ENCODE measurements at regions not wholly inside any gene's neighbourhood (a gene's known extent, or its start where the extent isn't known, plus 50 kb on each side); places are given as distances from the start of the nearest gene placed in this dataset.

DNA sequence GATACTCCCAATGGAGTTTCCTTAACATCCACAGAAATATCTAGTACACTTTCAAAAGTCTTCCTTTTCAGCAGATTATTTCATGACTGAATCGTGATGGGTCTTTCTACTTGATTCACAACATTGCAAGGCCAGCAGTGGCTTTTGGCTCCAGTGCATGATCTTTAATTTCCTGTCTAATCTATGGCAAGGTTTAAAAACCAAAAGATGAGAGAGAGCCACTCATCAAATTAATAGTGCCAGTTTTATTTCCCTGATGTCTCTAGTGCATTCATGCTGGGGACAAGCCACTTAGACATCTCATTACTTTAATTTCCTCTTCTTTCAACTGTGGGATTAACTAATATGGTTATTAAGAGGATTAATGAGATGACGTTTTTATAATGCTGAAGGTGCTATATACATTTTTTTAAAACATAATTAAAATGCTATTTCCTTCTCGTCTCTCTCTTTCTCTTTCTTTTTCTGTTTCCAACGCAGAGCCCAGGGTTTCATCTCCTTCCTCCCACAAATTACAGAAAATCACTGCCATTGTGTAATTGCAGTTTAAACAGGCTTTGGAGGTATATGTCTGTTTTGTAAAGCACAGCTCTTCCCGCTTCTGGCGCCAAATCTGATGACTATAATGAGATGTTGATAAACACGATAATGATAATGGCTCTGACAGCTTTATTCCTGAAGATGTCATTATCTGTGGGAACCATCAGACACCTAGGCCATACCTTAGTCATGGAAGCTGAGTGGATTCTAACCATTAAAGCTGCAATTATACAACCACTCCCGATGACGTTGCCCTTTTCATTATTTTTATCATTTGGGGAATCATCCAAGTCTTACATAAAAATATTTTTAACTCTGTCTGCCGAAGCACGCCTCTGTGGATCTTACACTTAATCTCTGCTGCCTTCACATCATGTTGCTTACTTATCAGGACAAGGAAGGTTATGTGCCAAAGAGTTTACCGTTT lies 103.1 kb upstream of the PPM1H start:
- TF ChIP-seq ZSCAN23 (tag by site-specific recombination; IDR thresholded peaks at IDR 0.05): no peak
- no peak for TF ChIP-seq GLI4 (tag by site-specific recombination; IDR thresholded peaks at IDR 0.05)
- no peak overlapping the region for H3K4me3 ChIP-seq (ENCODE audit: low read depth, low read length)
- no peak overlapping the region for H3K27ac ChIP-seq (ENCODE audit: extremely low read depth, low read depth, low read length)
- CTCF ChIA-PET: no interaction called here
- POLR2A ChIA-PET: no interaction called here
- H3K4me1 ChIP-seq (ENCODE audit: control insufficient read depth, insufficient read depth, low read length): 0 out of 2 replicates have a peak, but pooled peaks cover 9% of the 10 kb centered on the region
- no peaks in the 10 kb centered on the region for H3K9me3 ChIP-seq (ENCODE audit: control insufficient read depth, insufficient read depth, low read depth, low read length)
- no peaks in the 10 kb centered on the region for H3K36me3 ChIP-seq (ENCODE audit: control insufficient read depth in 2 of 2, insufficient read depth in 1 of 2, low read length in 2 of 2)

DNA sequence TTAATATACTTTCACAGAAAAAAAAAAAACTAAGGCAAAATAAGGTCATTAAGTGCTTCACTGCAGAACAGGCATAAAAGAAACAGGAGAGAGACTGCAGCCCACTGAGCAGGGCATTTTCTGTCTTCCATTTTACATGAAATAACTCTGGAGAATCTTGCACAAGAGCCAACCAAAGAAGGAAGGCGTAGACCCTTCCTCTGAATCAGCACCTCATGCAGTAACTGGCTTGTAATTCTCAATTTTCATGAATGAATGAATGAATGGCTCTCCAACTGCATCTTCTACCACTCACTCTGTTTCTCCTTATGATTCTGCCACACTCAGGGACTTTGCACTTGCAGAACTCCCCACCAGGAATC lies 102.0 kb upstream of the PPM1H start:
- POLR2A ChIA-PET: no interaction called here
- H3K4me3 ChIP-seq (ENCODE audit: low read depth, low read length): no peak overlapping the region
- H3K9me3 ChIP-seq (ENCODE audit: control insufficient read depth, insufficient read depth, low read depth, low read length): no peaks in the 10 kb centered on the region
- no peak overlapping the region for H3K27ac ChIP-seq (ENCODE audit: extremely low read depth, low read depth, low read length)
- H3K36me3 ChIP-seq (ENCODE audit: control insufficient read depth in 2 of 2, insufficient read depth in 1 of 2, low read length in 2 of 2): no peaks in the 10 kb centered on the region
- no peak for TF ChIP-seq ZNF184 (tag by site-specific recombination; IDR thresholded peaks at IDR 0.05)
- no peak for TF ChIP-seq ZNF335 (tag by site-specific recombination; conservative IDR thresholded peaks at IDR 0.05)
- TF ChIP-seq ZNF701 (tag by site-specific recombination; IDR thresholded peaks at IDR 0.05): no peak
- TF ChIP-seq SCRT1 (tag by site-specific recombination; IDR thresholded peaks at IDR 0.05; ENCODE audit: borderline replicate concordance): no peak
- TF ChIP-seq, protein P1, sequence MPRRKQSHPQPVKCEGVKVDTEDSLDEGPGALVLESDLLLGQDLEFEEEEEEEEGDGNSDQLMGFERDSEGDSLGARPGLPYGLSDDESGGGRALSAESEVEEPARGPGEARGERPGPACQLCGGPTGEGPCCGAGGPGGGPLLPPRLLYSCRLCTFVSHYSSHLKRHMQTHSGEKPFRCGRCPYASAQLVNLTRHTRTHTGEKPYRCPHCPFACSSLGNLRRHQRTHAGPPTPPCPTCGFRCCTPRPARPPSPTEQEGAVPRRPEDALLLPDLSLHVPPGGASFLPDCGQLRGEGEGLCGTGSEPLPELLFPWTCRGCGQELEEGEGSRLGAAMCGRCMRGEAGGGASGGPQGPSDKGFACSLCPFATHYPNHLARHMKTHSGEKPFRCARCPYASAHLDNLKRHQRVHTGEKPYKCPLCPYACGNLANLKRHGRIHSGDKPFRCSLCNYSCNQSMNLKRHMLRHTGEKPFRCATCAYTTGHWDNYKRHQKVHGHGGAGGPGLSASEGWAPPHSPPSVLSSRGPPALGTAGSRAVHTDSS (tag by site-specific recombination; IDR thresholded peaks at IDR 0.05): no peak
- TF ChIP-seq, protein P2, sequence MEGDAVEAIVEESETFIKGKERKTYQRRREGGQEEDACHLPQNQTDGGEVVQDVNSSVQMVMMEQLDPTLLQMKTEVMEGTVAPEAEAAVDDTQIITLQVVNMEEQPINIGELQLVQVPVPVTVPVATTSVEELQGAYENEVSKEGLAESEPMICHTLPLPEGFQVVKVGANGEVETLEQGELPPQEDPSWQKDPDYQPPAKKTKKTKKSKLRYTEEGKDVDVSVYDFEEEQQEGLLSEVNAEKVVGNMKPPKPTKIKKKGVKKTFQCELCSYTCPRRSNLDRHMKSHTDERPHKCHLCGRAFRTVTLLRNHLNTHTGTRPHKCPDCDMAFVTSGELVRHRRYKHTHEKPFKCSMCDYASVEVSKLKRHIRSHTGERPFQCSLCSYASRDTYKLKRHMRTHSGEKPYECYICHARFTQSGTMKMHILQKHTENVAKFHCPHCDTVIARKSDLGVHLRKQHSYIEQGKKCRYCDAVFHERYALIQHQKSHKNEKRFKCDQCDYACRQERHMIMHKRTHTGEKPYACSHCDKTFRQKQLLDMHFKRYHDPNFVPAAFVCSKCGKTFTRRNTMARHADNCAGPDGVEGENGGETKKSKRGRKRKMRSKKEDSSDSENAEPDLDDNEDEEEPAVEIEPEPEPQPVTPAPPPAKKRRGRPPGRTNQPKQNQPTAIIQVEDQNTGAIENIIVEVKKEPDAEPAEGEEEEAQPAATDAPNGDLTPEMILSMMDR (tag by site-specific recombination; IDR thresholded peaks at IDR 0.05): no peak
- no peak for TF ChIP-seq ZNF112 (tag by site-specific recombination; IDR thresholded peaks at IDR 0.05)
- no peak for TF ChIP-seq ZNF629 (tag by site-specific recombination; IDR thresholded peaks at IDR 0.05)
- CTCF ChIA-PET: no interaction called here
- H3K4me1 ChIP-seq (ENCODE audit: control insufficient read depth, insufficient read depth, low read length): 0 out of 2 replicates have a peak, but pooled peaks cover 9% of the 10 kb centered on the region

DNA sequence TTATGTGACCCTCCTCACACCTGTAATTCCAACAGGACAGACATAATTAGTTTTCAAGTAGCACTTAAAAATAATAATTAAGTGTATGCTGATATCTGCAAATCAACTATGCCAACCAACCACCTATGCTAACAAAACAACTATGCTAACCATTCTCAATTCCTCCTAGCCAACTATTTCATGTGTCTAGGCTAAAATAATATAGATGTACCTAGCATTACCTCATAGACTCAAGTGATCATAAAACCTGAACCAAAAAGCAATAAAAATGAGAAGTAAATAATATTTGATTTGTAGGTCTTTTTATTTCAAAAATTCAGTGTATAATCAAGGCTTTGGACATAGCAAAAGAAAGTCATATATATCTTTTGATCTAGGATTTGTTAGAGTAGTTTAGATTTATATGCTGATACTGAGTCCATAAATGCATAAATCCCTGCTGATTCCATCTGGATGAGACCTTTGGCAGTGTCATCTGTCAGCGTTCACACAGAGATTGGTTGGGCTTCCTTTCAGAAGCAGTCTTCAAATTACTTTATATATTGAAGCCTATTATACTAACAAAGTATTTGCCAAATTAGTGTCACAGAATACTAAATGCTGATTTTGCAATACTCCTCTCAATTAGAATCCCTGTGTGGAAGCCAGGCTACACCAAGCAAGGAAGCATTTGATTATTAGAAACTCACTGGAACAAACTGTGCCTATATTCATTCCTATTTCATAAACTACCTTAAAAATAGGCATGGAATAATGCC lies 101.4 kb upstream of the PPM1H start:
- H3K4me3 ChIP-seq (ENCODE audit: low read depth, low read length): no peak overlapping the region

More for the DNA sequence above, 101.4 kb upstream of the PPM1H start:
- H3K36me3 ChIP-seq (ENCODE audit: control insufficient read depth in 2 of 2, insufficient read depth in 1 of 2, low read length in 2 of 2): no peaks in the 10 kb centered on the region
- 0 out of 2 replicates have a peak, but pooled peaks have one; percentile 2 for TF ChIP-seq SCRT2 (tag by site-specific recombination; IDR thresholded peaks at IDR 0.05)
- no peak for TF ChIP-seq ZNF16 (tag by site-specific recombination; IDR thresholded peaks at IDR 0.05; ENCODE audit: low read depth)
- TF ChIP-seq OSR2 (tag by site-specific recombination; IDR thresholded peaks at IDR 0.05): peak; percentile 45; the same call in 1 of the 2 replicates
- TF ChIP-seq ZNF830 (tag by site-specific recombination; IDR thresholded peaks at IDR 0.05; ENCODE audit: low read depth): no peak
- TF ChIP-seq, protein P3, sequence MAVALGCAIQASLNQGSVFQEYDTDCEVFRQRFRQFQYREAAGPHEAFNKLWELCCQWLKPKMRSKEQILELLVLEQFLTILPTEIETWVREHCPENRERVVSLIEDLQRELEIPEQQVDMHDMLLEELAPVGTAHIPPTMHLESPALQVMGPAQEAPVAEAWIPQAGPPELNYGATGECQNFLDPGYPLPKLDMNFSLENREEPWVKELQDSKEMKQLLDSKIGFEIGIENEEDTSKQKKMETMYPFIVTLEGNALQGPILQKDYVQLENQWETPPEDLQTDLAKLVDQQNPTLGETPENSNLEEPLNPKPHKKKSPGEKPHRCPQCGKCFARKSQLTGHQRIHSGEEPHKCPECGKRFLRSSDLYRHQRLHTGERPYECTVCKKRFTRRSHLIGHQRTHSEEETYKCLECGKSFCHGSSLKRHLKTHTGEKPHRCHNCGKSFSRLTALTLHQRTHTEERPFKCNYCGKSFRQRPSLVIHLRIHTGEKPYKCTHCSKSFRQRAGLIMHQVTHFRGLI (tag by site-specific recombination; IDR thresholded peaks at IDR 0.05): peak; percentile 89
- 0 out of 2 replicates have a peak, but pooled peaks have one; percentile 33 for TF ChIP-seq ZNF843 (tag by site-specific recombination; IDR thresholded peaks at IDR 0.05)
- no peak overlapping the region for H3K27ac ChIP-seq (ENCODE audit: extremely low read depth, low read depth, low read length)
- POLR2A ChIA-PET: no interaction called here
- 0 out of 2 replicates have a peak, but pooled peaks cover 9% of the 10 kb centered on the region for H3K4me1 ChIP-seq (ENCODE audit: control insufficient read depth, insufficient read depth, low read length)
- CTCF ChIA-PET: no interaction called here
- no peaks in the 10 kb centered on the region for H3K9me3 ChIP-seq (ENCODE audit: control insufficient read depth, insufficient read depth, low read depth, low read length)
